ENCODE measurements at regions not wholly inside any gene's neighbourhood (a gene's known extent, or its start where the extent isn't known, plus 50 kb on each side); places are given as distances from the start of the nearest gene placed in this dataset.

DNA sequence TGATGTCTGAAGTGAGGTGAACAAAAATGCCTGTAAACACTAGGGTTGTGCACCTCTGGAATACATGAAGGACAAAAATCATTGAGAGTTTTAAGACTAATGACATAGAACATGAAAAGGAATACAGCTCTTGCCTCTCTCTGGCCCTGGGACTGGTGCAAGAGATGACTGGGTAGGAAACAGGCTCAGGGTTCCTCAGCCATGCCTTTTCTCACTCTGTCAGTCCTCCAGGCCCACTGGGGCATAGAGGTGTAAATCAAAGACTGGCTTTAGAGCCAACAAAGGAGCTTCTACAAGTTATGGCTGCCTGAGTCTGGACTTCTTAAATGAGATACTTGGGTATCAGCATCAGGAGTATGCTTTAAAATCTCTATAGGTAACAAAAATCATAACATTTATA lies 554.7 kb upstream of the KCNMB2 start:
- no peak for DNase-seq (ENCODE audit: low read depth in 2 of 2)

DNA sequence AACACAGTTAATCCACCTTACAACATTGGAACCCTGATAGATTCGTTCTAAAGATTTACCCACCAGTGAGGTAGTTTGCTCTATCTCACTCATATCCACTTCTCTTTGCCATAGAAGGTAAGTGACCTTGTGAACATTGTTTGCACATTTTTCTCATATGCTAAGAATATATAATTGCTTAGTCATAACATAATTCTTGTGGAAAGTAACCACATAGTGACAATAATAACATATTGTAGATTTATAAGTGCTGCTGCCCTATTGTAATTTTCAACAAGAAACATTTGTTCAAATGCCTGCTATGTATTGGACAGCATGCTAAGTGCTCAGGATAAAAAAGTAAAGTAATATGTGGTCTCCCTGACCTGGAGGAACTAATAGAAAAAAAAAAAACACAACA lies 554.2 kb upstream of the KCNMB2 start:
- no peak for DNase-seq (ENCODE audit: low read depth in 2 of 2)

DNA sequence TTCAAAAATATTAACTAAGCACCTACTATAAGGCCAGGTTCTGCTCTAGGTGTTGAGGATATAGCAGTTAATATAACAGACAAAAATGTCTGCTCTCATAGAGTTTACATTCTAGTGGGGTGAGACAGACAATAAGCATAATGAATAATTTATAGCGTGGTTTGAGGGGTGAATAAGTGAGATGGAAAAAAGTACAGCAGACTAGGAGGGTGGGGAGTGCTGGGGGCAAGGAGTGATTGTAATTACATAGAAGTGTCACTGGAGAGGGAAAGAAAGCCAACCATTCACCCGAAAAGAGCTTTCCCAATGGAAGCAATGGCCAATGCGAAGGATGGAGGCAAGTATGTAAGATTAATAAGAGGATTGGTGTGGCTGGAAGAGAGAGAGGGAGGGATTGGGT lies 552.9 kb upstream of the KCNMB2 start:
- no peak for DNase-seq (ENCODE audit: low read depth in 2 of 2)

DNA sequence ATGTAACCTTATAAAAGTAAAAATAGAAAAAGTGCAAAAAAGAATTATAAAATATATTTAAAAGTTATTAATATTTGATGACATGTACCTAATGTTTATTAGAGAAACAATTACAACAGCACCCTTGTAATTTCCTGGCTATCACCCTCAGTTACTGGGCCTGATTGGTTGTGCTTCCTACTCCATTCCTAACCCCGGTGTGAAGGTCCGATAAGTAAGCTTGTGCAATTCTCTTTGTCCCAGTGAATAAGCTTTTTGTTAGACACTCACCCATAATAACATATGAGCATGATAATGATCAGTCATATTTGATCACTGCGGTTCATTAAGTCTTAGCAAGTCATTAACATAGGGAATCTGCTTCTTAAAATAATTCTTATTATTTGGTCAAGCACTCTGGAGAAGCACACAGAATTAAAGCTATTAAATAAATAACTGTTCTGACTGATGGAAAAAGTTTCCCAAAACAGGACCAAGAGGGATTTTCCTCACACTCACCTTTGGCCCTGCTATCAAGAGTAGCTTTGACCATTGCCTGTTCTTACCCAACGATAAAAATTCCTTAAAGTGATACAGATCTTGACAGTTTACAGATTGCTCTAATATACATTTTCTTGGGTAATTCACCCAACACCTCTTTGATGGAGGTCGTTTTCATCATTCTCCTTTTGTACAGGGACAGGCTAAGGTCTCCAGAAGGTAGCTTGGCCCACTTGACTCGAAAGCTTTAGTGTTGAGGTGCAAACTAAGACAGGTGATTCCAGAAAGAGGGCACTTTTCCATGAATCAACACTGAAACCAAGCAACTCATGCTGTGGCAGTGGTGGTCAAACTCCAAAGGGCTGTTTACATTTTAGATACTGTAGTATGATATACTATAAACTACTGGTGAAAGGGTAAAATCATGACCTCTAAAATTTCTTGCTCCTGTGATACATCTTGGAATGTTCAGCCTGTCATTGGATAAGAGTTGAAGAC lies 543.0 kb upstream of the KCNMB2 start:
- DNase-seq (ENCODE audit: low read depth in 2 of 2): no peak

- no peak for DNase-seq (ENCODE audit: low read depth in 2 of 2)
Observed at GRCh38 chr3:177994976-177995375, 541.3 kb upstream of the KCNMB2 start.

- DNase-seq (ENCODE audit: low read depth in 2 of 2): no peak
Observed at GRCh38 chr3:177995381-177996085, 540.7 kb upstream of the KCNMB2 start.

GRCh38 chr3:178001670-178002101 lies 534.5 kb upstream of the KCNMB2 start:
- no peak for DNase-seq (ENCODE audit: low read depth in 2 of 2)

DNA sequence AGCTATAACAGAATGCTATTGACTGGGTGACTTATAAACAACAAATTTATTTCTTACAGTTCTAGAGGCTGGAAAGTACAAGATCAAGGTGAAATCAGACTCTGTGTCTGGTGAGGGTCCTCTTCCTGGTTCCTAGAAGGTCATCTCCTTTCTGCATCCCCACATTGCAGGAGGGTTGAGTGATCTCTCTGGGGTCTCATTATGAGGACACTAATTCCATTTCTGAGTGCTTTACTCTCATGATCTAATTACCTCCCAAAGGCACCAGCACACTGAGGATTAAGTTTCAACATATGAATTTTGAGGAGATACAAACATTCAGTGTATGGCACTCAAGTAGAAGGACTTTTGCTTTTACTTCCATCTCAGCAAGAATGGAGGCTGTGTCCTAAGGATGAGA lies 534.1 kb upstream of the KCNMB2 start:
- DNase-seq (ENCODE audit: low read depth in 2 of 2): no peak

DNA sequence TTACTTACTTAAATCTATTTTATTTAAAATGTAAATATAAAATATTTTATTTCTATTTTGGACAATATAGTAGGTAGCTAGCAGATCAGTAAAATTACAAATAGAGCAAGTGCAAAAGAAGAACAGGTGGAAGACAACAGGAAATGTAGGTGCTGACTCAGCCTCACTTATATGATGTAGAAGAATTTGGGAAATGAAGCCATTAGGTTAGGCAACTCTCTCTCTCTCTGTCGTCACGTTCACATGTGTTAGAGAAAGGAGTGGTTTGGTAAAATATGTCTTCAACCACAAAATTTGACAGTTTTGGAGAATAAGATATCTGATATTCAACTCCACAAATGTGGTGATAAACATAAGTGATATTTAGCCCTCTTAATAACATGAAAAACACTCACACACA lies 532.5 kb upstream of the KCNMB2 start:
- DNase-seq (ENCODE audit: low read depth in 2 of 2): no peak

DNA sequence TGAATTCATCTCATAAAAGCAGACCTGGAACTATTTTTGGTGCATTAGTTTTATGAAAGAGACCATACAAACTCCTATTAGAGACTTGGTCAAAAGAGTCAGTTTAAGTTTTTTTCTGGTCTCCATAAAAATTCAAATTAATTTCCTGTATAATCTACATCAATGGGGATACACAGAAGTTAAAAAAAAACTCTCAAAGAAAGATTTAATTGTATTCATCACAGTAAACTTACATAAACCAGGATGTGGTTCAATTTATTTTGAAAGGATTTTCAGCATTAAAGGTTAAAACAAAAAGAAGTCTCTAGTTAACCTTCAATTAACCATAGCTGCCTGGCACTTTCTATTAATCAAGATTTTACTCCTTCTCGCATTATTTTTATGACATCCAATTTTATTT lies 530.3 kb upstream of the KCNMB2 start:
- DNase-seq (ENCODE audit: low read depth in 2 of 2): no peak

DNA sequence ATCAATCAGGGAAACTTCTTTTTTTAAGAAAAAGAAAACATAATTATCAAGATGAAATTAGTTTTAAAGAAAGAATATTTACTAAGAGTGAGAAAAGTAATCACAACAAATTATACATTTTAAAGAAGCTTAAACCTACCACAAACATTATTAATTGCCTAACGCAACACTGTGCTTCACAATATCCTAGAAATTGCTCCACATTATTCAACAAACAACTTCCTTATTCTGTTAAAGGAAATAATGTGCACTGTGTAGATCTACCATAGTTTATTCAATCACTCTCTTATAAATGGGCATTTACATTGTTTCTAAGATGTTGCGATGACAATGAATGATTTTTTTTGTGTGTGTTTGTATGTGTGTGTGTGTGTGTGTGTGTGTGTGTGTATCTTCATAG lies 525.9 kb upstream of the KCNMB2 start:
- no peak for DNase-seq (ENCODE audit: low read depth in 2 of 2)

- DNase-seq (ENCODE audit: low read depth in 2 of 2): no peak
Observed at GRCh38 chr3:178019645-178020044, 516.6 kb upstream of the KCNMB2 start.

GRCh38 chr3:178022599-178022998 lies 513.6 kb upstream of the KCNMB2 start:
- DNase-seq (ENCODE audit: low read depth in 2 of 2): no peak

DNA sequence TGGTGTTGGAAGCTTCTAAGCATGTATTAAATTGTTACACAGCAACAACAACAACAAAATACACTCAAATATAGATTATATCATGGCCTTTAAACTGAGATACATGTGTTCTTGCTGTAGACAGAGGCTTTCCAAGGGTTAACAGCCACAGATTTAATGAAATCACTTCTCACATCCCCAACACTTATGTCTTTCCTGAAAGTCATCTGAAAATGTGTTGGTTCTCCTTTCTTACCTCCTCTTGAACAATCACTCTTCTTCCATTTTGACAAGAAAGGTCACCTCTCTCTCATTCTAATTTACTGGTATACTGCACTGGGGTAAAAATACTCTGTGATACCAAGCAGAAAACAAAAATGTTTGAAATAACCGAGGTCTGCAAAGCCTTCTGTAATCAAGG lies 507.3 kb upstream of the KCNMB2 start:
- DNase-seq (ENCODE audit: low read depth in 2 of 2): no peak

DNA sequence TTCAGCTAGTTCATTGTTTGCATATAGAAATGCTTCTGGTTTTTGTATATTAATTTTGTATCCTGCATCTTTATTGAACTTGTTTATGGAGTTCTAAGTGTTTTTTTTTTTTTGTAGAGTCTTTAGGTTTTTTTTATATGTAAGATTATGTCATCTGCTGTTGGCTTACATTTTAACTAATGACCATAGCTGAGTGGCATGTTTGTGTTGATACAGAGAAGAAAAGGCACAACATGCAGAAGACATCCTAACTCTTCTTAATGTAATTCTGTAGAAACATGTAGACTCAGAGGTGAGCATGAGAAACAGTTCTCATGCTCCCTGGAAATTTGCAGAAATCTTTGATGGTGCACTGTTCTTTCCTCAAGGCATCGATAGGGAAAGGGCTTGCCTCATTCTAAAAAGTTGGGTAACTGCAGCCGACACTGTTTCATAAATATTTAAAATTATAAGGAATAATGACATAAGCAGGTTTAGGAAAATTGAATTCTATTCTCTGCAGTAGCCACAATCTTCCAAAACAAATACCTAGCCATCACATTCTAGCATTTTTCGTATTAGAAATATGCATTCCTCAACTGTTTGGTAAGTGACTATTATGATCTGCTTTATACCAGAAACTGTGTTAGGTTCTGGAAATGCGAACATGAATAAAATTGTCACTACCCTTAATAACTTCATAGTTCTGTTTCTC lies 499.6 kb upstream of the KCNMB2 start:
- DNase-seq (ENCODE audit: low read depth in 2 of 2): no peak

DNA sequence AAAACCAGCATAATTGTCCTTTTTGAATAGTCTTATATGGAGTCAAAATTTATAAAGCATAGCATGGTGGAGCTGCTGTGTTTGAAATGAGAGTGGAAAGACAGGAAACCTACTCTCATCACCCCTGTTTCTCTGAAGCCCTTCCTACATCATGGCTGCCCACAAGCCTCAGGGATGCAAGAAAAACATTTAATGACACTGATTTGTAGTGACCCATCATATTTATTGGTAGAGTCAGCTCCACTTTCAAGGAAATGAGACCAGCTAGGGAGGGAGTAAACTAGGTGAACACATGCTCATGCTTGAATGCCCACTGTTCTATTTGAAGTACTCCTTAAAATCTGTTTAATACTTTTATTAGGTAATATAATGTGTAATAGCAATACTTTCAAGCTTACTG lies 494.3 kb upstream of the KCNMB2 start:
- no peak for DNase-seq (ENCODE audit: low read depth in 2 of 2)

- DNase-seq (ENCODE audit: low read depth in 2 of 2): no peak
Observed at GRCh38 chr3:178042376-178042775, 493.9 kb upstream of the KCNMB2 start.

DNA sequence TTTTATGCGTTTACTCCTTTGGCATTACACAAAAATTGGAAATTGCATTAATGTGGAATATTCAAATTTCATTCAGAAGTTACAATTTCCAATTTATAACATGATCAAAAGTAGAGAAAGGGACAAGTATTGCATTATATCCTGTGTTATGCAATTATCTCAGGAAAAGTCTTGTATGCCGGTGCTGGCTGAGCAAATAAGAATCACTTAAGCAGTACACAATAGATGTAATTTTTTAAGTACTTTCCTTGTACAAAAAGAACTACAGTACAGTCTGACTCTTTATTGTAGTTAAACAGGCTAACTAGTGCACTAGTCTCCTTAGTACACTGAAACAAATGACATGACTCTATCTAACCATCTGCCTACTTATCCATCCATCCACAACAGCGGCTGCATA lies 493.2 kb upstream of the KCNMB2 start:
- DNase-seq (ENCODE audit: low read depth in 2 of 2): no peak

GRCh38 chr3:178044320-178044719 lies 491.9 kb upstream of the KCNMB2 start:
- DNase-seq (ENCODE audit: low read depth in 2 of 2): no peak

DNA sequence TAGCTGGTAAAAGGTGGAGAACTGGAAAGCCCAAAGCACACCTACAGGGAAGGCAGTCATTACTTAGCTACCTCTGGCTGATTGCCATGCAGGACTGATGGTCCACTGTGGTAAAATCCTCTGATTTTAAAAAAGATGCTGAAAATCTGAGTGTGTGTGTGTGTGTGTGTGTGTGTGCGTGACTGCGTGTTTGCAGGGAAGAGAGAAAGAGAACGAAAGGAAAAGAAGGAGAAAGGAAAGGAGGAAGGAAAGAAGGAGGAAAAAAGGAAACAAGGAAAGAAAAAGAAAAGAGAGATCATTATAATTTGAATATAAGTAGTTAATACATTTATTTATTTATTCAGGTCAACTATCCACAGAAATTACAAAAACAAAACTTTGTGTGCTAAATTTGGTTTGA lies 488.7 kb upstream of the KCNMB2 start:
- DNase-seq (ENCODE audit: low read depth in 2 of 2): no peak

- DNase-seq (ENCODE audit: low read depth in 2 of 2): no peak
Observed at GRCh38 chr3:178048768-178049167, 487.5 kb upstream of the KCNMB2 start.

DNA sequence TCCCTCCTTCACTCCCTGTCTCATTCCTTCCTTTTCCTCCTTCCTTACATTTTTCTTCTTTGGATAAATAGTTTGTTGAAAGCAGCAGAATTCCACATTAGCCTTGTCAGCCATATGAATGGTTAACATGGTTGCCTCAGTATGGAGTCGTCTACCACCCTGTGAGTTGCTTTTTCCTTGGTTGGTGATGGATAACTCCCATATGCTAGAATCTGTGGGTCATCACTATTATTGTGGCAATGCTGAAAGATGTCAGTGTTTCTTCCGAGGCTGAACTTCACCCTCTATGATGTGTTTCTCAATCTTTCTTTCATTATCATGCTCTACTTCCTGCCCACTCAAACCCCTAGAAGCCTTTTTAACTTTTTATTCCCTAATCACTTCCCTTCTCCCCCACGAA lies 481.8 kb upstream of the KCNMB2 start:
- no peak for DNase-seq (ENCODE audit: low read depth in 2 of 2)

DNA sequence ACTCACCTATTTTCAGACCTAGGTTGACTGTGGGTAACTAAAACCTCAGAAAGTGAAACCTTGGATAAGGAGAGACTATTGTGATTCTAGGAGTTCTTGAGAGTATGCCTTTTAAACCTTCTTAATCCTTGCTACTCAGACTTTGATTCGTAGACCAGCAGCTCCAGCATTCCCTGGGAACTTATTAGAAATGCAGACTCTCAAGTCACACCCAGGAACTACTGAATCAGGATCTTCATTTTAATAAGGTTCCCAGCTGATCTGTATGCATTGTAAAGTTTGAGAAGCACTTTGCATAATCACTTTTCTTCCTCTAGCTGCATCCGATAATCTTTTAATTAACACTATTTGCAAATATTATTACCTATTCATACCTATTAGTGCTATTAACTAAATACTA lies 480.3 kb upstream of the KCNMB2 start:
- no peak for DNase-seq (ENCODE audit: low read depth in 2 of 2)

Data from stimulated activated CD4-positive, alpha-beta T cell treated with anti-CD3 and anti-CD28 coated beads, Interleukin-1b, Interleukin-23, amount 100 ng/mL, for 1 hour (primary cell).